ENCODE measurements at regions not wholly inside any gene's neighbourhood (a gene's known extent, or its start where the extent isn't known, plus 50 kb on each side); places are given as distances from the start of the nearest gene placed in this dataset.

- Histone ChIP-seq H3K14ac (ENCODE audit: insufficient read length) (no peak overlapping the region), H3K9me3 (ENCODE audit: insufficient read depth in 2 of 2, low read depth in 1 of 2, low read length in 1 of 2) (no peaks in the 10 kb centered on the region), H3K23ac (ENCODE audit: insufficient read length) (no peak overlapping the region), H2BK12ac (ENCODE audit: low read depth, low read length) (no peak overlapping the region), H4K8ac (ENCODE audit: extremely low read depth, insufficient read depth, low read length) (no peak overlapping the region), H2BK5ac (ENCODE audit: low read depth, low read length) (no peak overlapping the region), H2BK15ac (ENCODE audit: low read length) (no peak overlapping the region), H3K36me3 (ENCODE audit: control insufficient read depth in 2 of 4, insufficient read depth in 4 of 4, low read length in 3 of 4) (no peaks in the 10 kb centered on the region), H2AFZ (ENCODE audit: low read length) (no peak overlapping the region), H3K18ac (ENCODE audit: extremely low read depth, low read length) (no peak overlapping the region), H3K4me1 (replicated peaks in 1 of 4; ENCODE audit: control insufficient read depth in 3 of 4, insufficient read depth in 4 of 4, low read length in 3 of 4) (no peaks in the 10 kb centered on the region), H3K4me2 (ENCODE audit: insufficient read depth in 1 of 2, low read depth in 2 of 2, low read length in 2 of 2) (no peak overlapping the region), H3K4ac (replicated peaks; ENCODE audit: insufficient read length, low read depth, low read length) (no peak overlapping the region), H3K79me1 (ENCODE audit: low read depth, low read length) (no peaks in the 10 kb centered on the region), H3K79me2 (ENCODE audit: control insufficient read depth in 1 of 2, insufficient read depth in 2 of 2, low read length in 2 of 2) (no peaks in the 10 kb centered on the region), H4K5ac (ENCODE audit: insufficient read length, low read depth, low read length) (no peak overlapping the region), H2AK5ac (ENCODE audit: low read depth, low read length) (no peak overlapping the region), H3K27me3 (replicated peaks in 1 of 4; ENCODE audit: control insufficient read depth in 3 of 4, extremely low read depth in 1 of 4, insufficient read depth in 3 of 4, low read length in 3 of 4) (no peaks in the 10 kb centered on the region), H4K91ac (replicated peaks; ENCODE audit: insufficient read length, low read length) (no peak overlapping the region), H3K9ac (replicated peaks in 1 of 4; ENCODE audit: extremely low read depth in 1 of 4, low read depth in 3 of 4, low read length in 3 of 4) (no peak overlapping the region), H3K23me2 (ENCODE audit: low read depth, low read length) (no peaks in the 10 kb centered on the region), H2BK120ac (replicated peaks; ENCODE audit: low read depth, low read length) (no peak overlapping the region), H3K4me3 (ENCODE audit: extremely low read depth in 1 of 4, insufficient read depth in 2 of 4, low read depth in 3 of 4, low read length in 4 of 4) (no peak overlapping the region), H2BK20ac (ENCODE audit: low read length) (no peak overlapping the region), H4K20me1 (replicated peaks in 1 of 2; ENCODE audit: control insufficient read depth in 1 of 2, insufficient read depth in 2 of 2, low read length in 2 of 2) (no peaks in the 10 kb centered on the region), H3K56ac (replicated peaks; ENCODE audit: insufficient read length, low read depth, low read length) (no peak overlapping the region), H3K27ac (ENCODE audit: low read depth, low read length) (no peak overlapping the region)
- POLR2A ChIA-PET (ENCODE audit: partially characterized antibody): no interaction called here
- TF ChIP-seq MAFK (IDR thresholded peaks at IDR 0.05; ENCODE audit: low read depth, low read length): no peak
- no peak for TF ChIP-seq BACH1 (IDR thresholded peaks at IDR 0.05; ENCODE audit: low read length)
- no peak for TF ChIP-seq NRF1 (IDR thresholded peaks at IDR 0.05; ENCODE audit: low read depth, low read length)
- no peak for TF ChIP-seq BCL11A (IDR thresholded peaks at IDR 0.05; ENCODE audit: low read depth in 2 of 2, low read length in 2 of 2)
- DNase-seq (ENCODE audit: low read depth in 1 of 2, low spot score in 2 of 2) (no peak), FAIRE-seq (no peak)
- CTCF ChIA-PET (ENCODE audit: partially characterized antibody): interaction anchor here (1.2 kb wide), 1 partner anchor 89 kb away, joined by 3 read pairs; no protein-coding TSS in a partner anchor
- WGBS, 2 experiments (ENCODE audit: extremely low coverage in 1 of 2, insufficient coverage in 1 of 2, insufficient read length in 1 of 2, insufficient replicate concordance in 2 of 2, low coverage in 1 of 2, low lambda C conversion rate in 2 of 2, missing lambda C conversion rate in 1 of 2): 83% methylated on average over 1 of the region's 1 CpG; no CpG with 5 or more reads in 1 of the 2 experiments
Observed at GRCh38 chr2:59674100-59674499, 879.4 kb downstream of the BCL11A start.
